SHP77 (cell line): ENCODE measurements at regions not wholly inside any gene's neighbourhood (a gene's known extent, or its start where the extent isn't known, plus 50 kb on each side); places are given as distances from the start of the nearest gene placed in this dataset.
"Not testable (repeated sequence)": the region's sequence is repeated elsewhere in the genome, so short reads cannot be mapped to it uniquely, and the experiment has no call there.

Experiments
- DNase-seq, 2 experiments: peaks; one replicate each; lab custom pipeline; 2025; lab: John Stamatoyannopoulos, UW

GRCh38 chr1:22196041-22196440 lies 53.1 kb upstream of the WNT4 start:
- no peak for DNase-seq

GRCh38 chr1:22196641-22197040 lies 53.7 kb upstream of the WNT4 start:
- DNase-seq = no peak

- DNase-seq = no peak
Observed at GRCh38 chr1:22197644-22198043, 54.7 kb upstream of the WNT4 start.

- no peak for DNase-seq
Observed at GRCh38 chr1:22201023-22201422, 58.1 kb upstream of the WNT4 start.

GRCh38 chr1:22203335-22203734 lies 60.4 kb upstream of the WNT4 start:
- no peak for DNase-seq

GRCh38 chr1:22204057-22204840 lies 61.4 kb upstream of the WNT4 start:
- DNase-seq = no peak

- DNase-seq = no peak
Observed at GRCh38 chr1:22204989-22205913, 62.4 kb upstream of the WNT4 start.

GRCh38 chr1:22206551-22207125 lies 63.7 kb upstream of the WNT4 start:
- no peak for DNase-seq

GRCh38 chr1:22207511-22208267 lies 64.8 kb upstream of the WNT4 start:
- peak; percentile 62 to 77 for DNase-seq

GRCh38 chr1:22208268-22208972 lies 65.5 kb upstream of the WNT4 start:
- no peak for DNase-seq

GRCh38 chr1:22208973-22209378 lies 66.1 kb upstream of the WNT4 start:
- no peak for DNase-seq

- DNase-seq = no peak
Observed at GRCh38 chr1:22210176-22210575, 67.3 kb upstream of the WNT4 start.

GRCh38 chr1:22210636-22211035 lies 67.7 kb upstream of the WNT4 start:
- no peak for DNase-seq

GRCh38 chr1:22211459-22211858 lies 68.6 kb upstream of the WNT4 start:
- not testable (repeated sequence) for DNase-seq

GRCh38 chr1:22212400-22213233 lies 69.7 kb upstream of the WNT4 start:
- no peak for DNase-seq

GRCh38 chr1:22216210-22216883 lies 73.5 kb upstream of the WNT4 start:
- no peak for DNase-seq

GRCh38 chr1:22216966-22217365 lies 74.1 kb upstream of the WNT4 start:
- DNase-seq = no peak

- DNase-seq = no peak
Observed at GRCh38 chr1:22217811-22218460, 75.0 kb upstream of the WNT4 start.

- DNase-seq = no peak
Observed at GRCh38 chr1:22218618-22219250, 75.8 kb upstream of the WNT4 start.
